ENCODE measurements at regions not wholly inside any gene's neighbourhood (a gene's known extent, or its start where the extent isn't known, plus 50 kb on each side); places are given as distances from the start of the nearest gene placed in this dataset.

GRCh38 chr1:29829448-29830344 is 593.4 kb downstream of the PTPRU start:
- DNase-seq (ENCODE audit: low spot score in 2 of 2) (no peak), ATAC-seq (no peak)
- Mint-ChIP-seq H3K4me3 (no peak overlapping the region), H3K9me3 (no peaks in the 10 kb centered on the region), H3K36me3 (no peaks in the 10 kb centered on the region), H3K27ac (no peak overlapping the region), H3K4me1 (no peaks in the 10 kb centered on the region)

GRCh38 chr1:29828526-29829447 is 592.5 kb downstream of the PTPRU start:
- Mint-ChIP-seq H3K36me3 (no peaks in the 10 kb centered on the region), H3K9me3 (no peaks in the 10 kb centered on the region), H3K4me1 (no peaks in the 10 kb centered on the region), H3K4me3 (no peak overlapping the region), H3K27ac (no peak overlapping the region)
- ATAC-seq: no peak
- no peak for DNase-seq (ENCODE audit: low spot score in 2 of 2)

DNA sequence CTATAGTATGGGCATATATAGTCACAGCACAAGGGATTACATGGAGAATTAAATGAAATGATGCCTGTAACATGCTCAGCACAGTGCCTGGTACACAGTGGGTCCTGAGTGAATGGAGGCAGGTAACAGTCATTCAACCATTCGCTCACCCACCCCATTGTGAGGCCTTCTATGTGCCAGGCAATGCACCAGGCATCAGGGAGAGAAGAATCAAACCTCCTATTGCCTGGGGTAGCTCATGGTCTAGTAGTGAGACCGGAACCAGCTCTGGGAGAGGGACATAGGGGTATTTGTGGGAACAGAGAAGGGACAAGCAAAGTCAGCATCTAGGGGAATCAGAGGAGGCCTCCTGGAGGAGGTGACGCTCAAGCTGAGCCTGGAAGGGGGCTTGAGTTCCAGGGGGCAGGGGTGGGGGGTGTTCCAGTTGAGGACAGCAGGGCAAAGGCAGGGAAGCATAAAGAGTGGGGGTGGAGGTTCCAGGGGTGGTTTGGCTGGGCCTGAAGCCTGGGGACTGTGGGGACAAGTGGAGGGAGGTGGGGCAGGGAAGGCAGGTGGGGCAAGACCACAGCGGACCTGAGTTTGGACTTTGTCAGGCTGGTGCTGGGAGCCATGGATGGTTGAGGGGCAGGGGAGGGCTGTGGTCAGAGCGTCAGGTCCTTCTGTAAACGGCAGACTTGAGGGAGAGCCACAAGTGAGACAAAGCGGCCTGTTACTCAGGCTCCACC is 591.6 kb downstream of the PTPRU start:
- no peak overlapping the region for H3K27ac Mint-ChIP-seq
- H3K4me3 Mint-ChIP-seq: no peak overlapping the region
- ATAC-seq (no peak), DNase-seq (ENCODE audit: low spot score in 2 of 2) (no peak)
- H3K36me3 Mint-ChIP-seq: no peaks in the 10 kb centered on the region
- no peaks in the 10 kb centered on the region for H3K4me1 Mint-ChIP-seq
- H3K9me3 Mint-ChIP-seq: no peaks in the 10 kb centered on the region

DNA sequence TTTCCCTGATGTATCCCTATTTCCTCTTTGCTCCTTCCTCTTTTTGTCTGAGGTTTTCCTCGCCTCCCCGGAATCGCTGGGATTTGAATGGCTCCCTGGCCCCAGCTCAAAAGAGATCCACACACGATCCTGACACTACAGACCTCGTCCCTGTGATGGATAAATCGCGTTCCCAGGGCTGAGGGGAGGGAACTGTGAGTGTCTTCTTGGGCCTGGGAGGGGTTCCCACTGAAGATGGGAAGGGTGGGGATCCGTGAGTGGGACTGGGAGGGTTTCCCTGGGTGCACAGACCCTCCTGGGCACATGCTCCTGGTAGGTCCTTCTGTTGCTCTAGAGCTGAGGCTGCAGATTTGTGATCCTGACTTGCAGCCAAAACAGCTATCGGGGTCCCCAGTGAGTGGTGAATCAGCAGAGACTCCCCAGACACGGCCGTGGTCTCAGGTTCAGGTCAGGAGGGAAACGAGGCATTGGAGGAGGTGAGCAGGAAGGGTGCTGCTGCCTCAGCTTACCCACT is 591.0 kb downstream of the PTPRU start:
- Mint-ChIP-seq H3K4me1 (no peaks in the 10 kb centered on the region), H3K36me3 (no peaks in the 10 kb centered on the region), H3K4me3 (no peak overlapping the region), H3K27ac (no peak overlapping the region), H3K9me3 (no peaks in the 10 kb centered on the region)
- no peak for ATAC-seq
- no peak for DNase-seq (ENCODE audit: low spot score in 2 of 2)

GRCh38 chr1:29826646-29827045 is 590.3 kb downstream of the PTPRU start:
- Mint-ChIP-seq H3K4me3 (no peak overlapping the region), H3K27ac (no peak overlapping the region), H3K36me3 (no peaks in the 10 kb centered on the region), H3K4me1 (no peaks in the 10 kb centered on the region), H3K9me3 (no peaks in the 10 kb centered on the region)
- no peak for DNase-seq (ENCODE audit: low spot score in 2 of 2)
- no peak for ATAC-seq

- ATAC-seq: no peak
- Mint-ChIP-seq H3K27ac (no peak overlapping the region), H3K9me3 (no peaks in the 10 kb centered on the region), H3K4me3 (no peak overlapping the region), H3K36me3 (no peaks in the 10 kb centered on the region), H3K4me1 (no peaks in the 10 kb centered on the region)
- DNase-seq (ENCODE audit: low spot score in 2 of 2): no peak
These were observed 589.7 kb downstream of the PTPRU start for GRCh38 chr1:29825941-29826415.

DNA sequence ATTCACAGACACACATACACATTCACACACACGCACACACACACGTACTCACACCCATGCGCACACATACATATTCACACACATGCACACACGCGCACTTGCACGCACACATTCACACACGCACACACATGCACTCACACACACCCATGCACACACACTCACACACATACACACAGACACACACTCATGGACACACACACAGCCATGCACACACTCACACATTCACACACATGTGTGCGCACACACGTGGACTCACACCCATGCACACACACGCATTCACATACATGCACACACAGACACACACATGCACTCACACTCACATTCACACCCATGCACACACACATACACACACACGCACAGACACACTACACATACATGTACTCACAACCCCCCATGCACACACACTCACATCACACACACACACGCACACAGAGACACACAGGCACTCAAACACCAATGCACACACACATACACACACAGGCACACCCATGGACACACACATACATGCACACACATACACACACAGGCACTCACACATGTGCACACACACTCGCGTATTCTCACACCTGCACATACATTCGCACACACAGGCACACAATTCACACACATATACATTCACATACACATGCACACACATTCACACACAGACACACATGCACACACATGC is 589.1 kb downstream of the PTPRU start:
- Mint-ChIP-seq H3K4me1 (no peaks in the 10 kb centered on the region), H3K4me3 (no peak overlapping the region), H3K36me3 (no peaks in the 10 kb centered on the region), H3K9me3 (no peaks in the 10 kb centered on the region), H3K27ac (no peak overlapping the region)
- ATAC-seq (no peak), DNase-seq (ENCODE audit: low spot score in 2 of 2) (no peak)

DNA sequence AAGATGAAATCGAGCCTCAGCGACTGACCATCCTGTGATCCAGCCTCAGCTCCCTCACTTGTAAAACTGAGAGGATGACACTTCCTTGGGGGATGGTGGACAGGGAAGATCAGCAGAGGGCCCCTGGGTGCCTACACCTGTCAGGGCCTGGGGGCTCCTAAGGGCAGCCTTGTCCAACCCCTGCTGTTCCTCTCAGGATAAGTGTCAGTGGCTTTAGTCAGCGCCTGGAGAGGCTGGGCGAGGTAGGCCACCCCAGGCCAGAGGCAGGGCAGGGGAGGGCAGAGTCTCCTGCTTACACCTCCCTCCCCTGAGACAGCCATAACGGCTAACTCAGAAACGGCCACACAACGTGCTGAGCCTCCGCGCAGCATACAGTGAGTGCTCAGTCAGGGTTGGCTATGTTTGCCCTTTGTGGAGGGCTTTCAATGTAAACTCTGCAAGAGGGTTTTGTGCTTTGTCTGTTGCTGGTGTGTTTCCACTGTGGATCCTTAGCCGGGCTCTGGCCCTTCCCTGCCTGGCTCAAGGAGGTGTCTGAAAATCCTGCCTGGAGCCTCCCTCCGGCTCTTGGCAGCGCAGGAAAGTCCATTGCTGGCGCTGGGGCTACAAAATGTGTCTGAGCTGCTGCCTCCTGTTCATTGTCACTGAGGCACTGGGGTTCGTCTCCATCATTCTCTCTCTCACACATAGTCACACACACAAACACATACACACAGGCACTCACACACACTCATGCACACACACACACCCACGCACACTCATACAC is 588.4 kb downstream of the PTPRU start:
- no peak overlapping the region for H3K27ac Mint-ChIP-seq
- no peaks in the 10 kb centered on the region for H3K36me3 Mint-ChIP-seq
- H3K9me3 Mint-ChIP-seq: no peaks in the 10 kb centered on the region
- H3K4me3 Mint-ChIP-seq: no peak overlapping the region
- no peak for ATAC-seq
- H3K4me1 Mint-ChIP-seq: no peaks in the 10 kb centered on the region
- DNase-seq (ENCODE audit: low spot score in 2 of 2): no peak

- no peaks in the 10 kb centered on the region for H3K9me3 Mint-ChIP-seq
- no peaks in the 10 kb centered on the region for H3K36me3 Mint-ChIP-seq
- no peak overlapping the region for H3K27ac Mint-ChIP-seq
- DNase-seq (ENCODE audit: low spot score in 2 of 2) (no peak), ATAC-seq (no peak)
- no peaks in the 10 kb centered on the region for H3K4me1 Mint-ChIP-seq
- no peak overlapping the region for H3K4me3 Mint-ChIP-seq
These were observed 587.7 kb downstream of the PTPRU start for GRCh38 chr1:29824025-29824424.

GRCh38 chr1:29823561-29823960 is 587.2 kb downstream of the PTPRU start:
- Mint-ChIP-seq H3K36me3 (no peaks in the 10 kb centered on the region), H3K9me3 (no peaks in the 10 kb centered on the region), H3K4me1 (no peaks in the 10 kb centered on the region), H3K27ac (no peak overlapping the region), H3K4me3 (no peak overlapping the region)
- ATAC-seq (no peak), DNase-seq (ENCODE audit: low spot score in 2 of 2) (no peak)

- Mint-ChIP-seq H3K36me3 (no peaks in the 10 kb centered on the region), H3K4me3 (no peak overlapping the region), H3K9me3 (no peaks in the 10 kb centered on the region), H3K27ac (no peak overlapping the region), H3K4me1 (no peaks in the 10 kb centered on the region)
- DNase-seq (ENCODE audit: low spot score in 2 of 2): no peak
- no peak for ATAC-seq
These were observed 585.3 kb downstream of the PTPRU start for GRCh38 chr1:29821605-29822004.

GRCh38 chr1:29820401-29820800 is 584.1 kb downstream of the PTPRU start:
- Mint-ChIP-seq H3K27ac (no peak overlapping the region), H3K4me1 (no peaks in the 10 kb centered on the region), H3K36me3 (no peaks in the 10 kb centered on the region), H3K9me3 (no peaks in the 10 kb centered on the region), H3K4me3 (no peak overlapping the region)
- ATAC-seq (no peak), DNase-seq (ENCODE audit: low spot score in 2 of 2) (no peak)

GRCh38 chr1:29812408-29813135 is 576.2 kb downstream of the PTPRU start:
- no peak overlapping the region for H3K27ac Mint-ChIP-seq
- DNase-seq (ENCODE audit: low spot score in 2 of 2): no peak
- H3K4me1 Mint-ChIP-seq: no peaks in the 10 kb centered on the region
- no peak for ATAC-seq
- no peaks in the 10 kb centered on the region for H3K36me3 Mint-ChIP-seq
- H3K9me3 Mint-ChIP-seq: no peaks in the 10 kb centered on the region
- H3K4me3 Mint-ChIP-seq: no peak overlapping the region
